CD14-positive monocyte (primary cell): ENCODE measurements at regions not wholly inside any gene's neighbourhood (a gene's known extent, or its start where the extent isn't known, plus 50 kb on each side); places are given as distances from the start of the nearest gene placed in this dataset.
A peak's percentile ranks its signal among the peaks of the same experiment; 100 is the strongest.

Experiments used
- DNase-seq, 3 donors: peaks; one replicate each; pipeline ENCODE4 v3.0.0-alpha.2; 2011 to 2022
- H2AFZ ChIP-seq: 2 replicates; pipeline ENCODE4 v1.6.0; 2012; ENCODE audit warnings: mild to moderate bottlenecking, low read depth, low read length, inconsistent platforms; ENCODE audit not compliant: insufficient read depth, poor library complexity, severe bottlenecking
- H3K27ac ChIP-seq, 2 donors: 1 replicate in 1 of 2; 2 replicates in 1 of 2; pipeline ENCODE4 v1.5.1; 2012 to 2013; ENCODE audit warnings: low read length in 2 of 2, control low read depth in 1 of 2, inconsistent platforms in 1 of 2, low read depth in 1 of 2, mild to moderate bottlenecking in 1 of 2
- H3K27me3 ChIP-seq, 2 donors: one replicate each; pipeline versions ENCODE4 v1.6.0 to v1.6.1; 2011 to 2013; ENCODE audit warnings: low read length in 2 of 2; ENCODE audit not compliant: control insufficient read depth in 2 of 2, insufficient read depth in 2 of 2
- H3K36me3 ChIP-seq, 2 donors: replicated peaks in 1 of 2; 1 replicate in 1 of 2; 2 replicates in 1 of 2; pipeline versions ENCODE4 v1.5.1 to v1.6.1; 2012 to 2013; ENCODE audit warnings: low read length in 2 of 2, control low read depth in 1 of 2, inconsistent platforms in 1 of 2, mild to moderate bottlenecking in 1 of 2; ENCODE audit not compliant: insufficient read depth in 2 of 2, control insufficient read depth in 1 of 2
- H3K4me1 ChIP-seq, 2 donors: 1 replicate in 1 of 2; 2 replicates in 1 of 2; pipeline versions ENCODE4 v1.5.1 to v1.6.1; 2012 to 2013; ENCODE audit warnings: low read length in 2 of 2, control low read depth in 1 of 2, inconsistent platforms in 1 of 2, mild to moderate bottlenecking in 1 of 2, moderate library complexity in 1 of 2; ENCODE audit not compliant: insufficient read depth in 2 of 2, control insufficient read depth in 1 of 2
- H3K4me2 ChIP-seq: replicated peaks from 2 replicates; pipeline ENCODE3; 2012; ENCODE audit warnings: low read length, moderate library complexity, mild to moderate bottlenecking; ENCODE audit not compliant: poor library complexity, severe bottlenecking; ENCODE audit errors: extremely low read depth
- H3K4me3 ChIP-seq, 3 experiments: fragments of 200-600 bp in 1 of 3; sonication (generic) in 1 of 3; replicated peaks in 1 of 3; 1 replicate in 2 of 3; 2 replicates in 1 of 3; pipeline ENCODE4 v1.5.1; 2011 to 2013; ENCODE audit warnings: low read length in 3 of 3, mild to moderate bottlenecking in 3 of 3, control low read depth in 2 of 3, low read depth in 2 of 3, inconsistent platforms in 1 of 3, moderate library complexity in 1 of 3
- H3K79me2 ChIP-seq: 2 replicates; pipeline ENCODE4 v1.6.0; 2012; ENCODE audit warnings: mild to moderate bottlenecking, control low read depth, inconsistent platforms, low read length, moderate library complexity; ENCODE audit not compliant: insufficient read depth
- H3K9ac ChIP-seq: 2 replicates; pipeline ENCODE4 v1.6.0; 2017; ENCODE audit warnings: low read length, mild to moderate bottlenecking; ENCODE audit not compliant: insufficient read depth, poor library complexity, severe bottlenecking
- H3K9me3 ChIP-seq, 2 donors: replicated peaks in 1 of 2; 1 replicate in 1 of 2; 2 replicates in 1 of 2; pipeline versions ENCODE4 v1.5.1 to v1.6.1; 2012 to 2013; ENCODE audit warnings: low read length in 2 of 2, control low read depth in 1 of 2; ENCODE audit not compliant: control insufficient read depth in 1 of 2, insufficient read depth in 1 of 2
- H4K20me1 ChIP-seq: 2 replicates; pipeline ENCODE4 v1.6.0; 2012; ENCODE audit warnings: mild to moderate bottlenecking, low read length, control low read depth, moderate library complexity; ENCODE audit not compliant: insufficient read depth
- H3K27ac Mint-ChIP-seq, 7 donors: one replicate each; pipeline ENCODE4 v1.8.0; 2020; ENCODE audit warnings: mild to moderate bottlenecking in 7 of 7, mixed read lengths in 7 of 7, moderate library complexity in 6 of 7, inconsistent platforms in 2 of 7
- H3K27me3 Mint-ChIP-seq, 3 donors: one replicate each; pipeline ENCODE4 v1.8.0; 2021 to 2022; ENCODE audit warnings: low read depth in 3 of 3, mild to moderate bottlenecking in 3 of 3, mixed read lengths in 3 of 3, moderate library complexity in 3 of 3, inconsistent platforms in 1 of 3
- H3K36me3 Mint-ChIP-seq, 2 donors: one replicate each; pipeline ENCODE4 v1.8.0; 2020; ENCODE audit warnings: mixed read lengths in 2 of 2, inconsistent platforms in 1 of 2, mild to moderate bottlenecking in 1 of 2
- H3K4me1 Mint-ChIP-seq: one replicate; pipeline ENCODE4 v1.8.0; 2020; ENCODE audit warnings: mild to moderate bottlenecking, mixed read lengths
- H3K4me3 Mint-ChIP-seq, 2 donors: one replicate each; pipeline ENCODE4 v1.8.0; 2020; ENCODE audit warnings: mild to moderate bottlenecking in 2 of 2, mixed read lengths in 2 of 2, moderate library complexity in 1 of 2
- H3K9me3 Mint-ChIP-seq, 7 donors: one replicate each; pipeline ENCODE4 v1.8.0; 2020 to 2022; ENCODE audit warnings: mixed read lengths in 7 of 7, mild to moderate bottlenecking in 6 of 7, moderate library complexity in 6 of 7, inconsistent platforms in 2 of 7
- WGBS: methylation state at CpG from one replicate; pipeline ENCODE4 v1.1.5; 2013; ENCODE audit warnings: missing lambda C conversion rate; ENCODE audit not compliant: insufficient coverage; 5-methylcytosine and 5-hydroxymethylcytosine counted together
- intact Hi-C, 2 donors: fragments of 100-400 bp; cut with micrococcal nuclease; formaldehyde crosslinking; loops; one replicate each; pipeline versions ENCODE4 v1.15.0 to v1.15.1; 2023
- TF ChIP-seq, protein P1 (sequence below): fragments of 200-600 bp; IDR thresholded peaks from one replicate; pipeline ENCODE4 v1.8.0; 2022; ENCODE audit warnings: antibody characterized with exemption, mild to moderate bottlenecking

DNA sequence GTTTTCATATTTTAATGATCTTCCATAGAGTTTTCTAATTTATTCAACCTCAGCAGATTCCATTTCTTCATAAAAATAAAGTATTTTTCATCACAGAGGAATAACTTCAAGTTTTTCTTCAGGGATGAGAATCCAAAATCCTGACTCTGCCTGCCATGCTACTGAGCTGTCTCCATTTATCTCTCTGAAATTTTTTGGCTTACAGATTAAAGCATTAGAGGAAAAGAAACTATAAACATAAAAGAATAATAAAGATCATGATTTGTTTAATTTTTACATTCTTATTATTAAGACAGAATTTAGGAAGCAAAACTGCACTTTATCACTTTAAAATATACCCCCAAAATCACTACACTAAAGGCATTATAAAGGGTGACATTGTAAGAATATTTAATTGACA lies 301.8 kb upstream of the NFE2L3 start:
- Mint-ChIP-seq H3K9me3 (peaks cover 3 to 28% (median 23%) of the 10 kb centered on the region in 7 donors), H3K4me3 (peak overlapping the region in 1 of 2 donors; percentile 92), H3K36me3 (peaks cover 3 to 14% of the 10 kb centered on the region in 2 donors), H3K4me1 (peaks cover 22% of the 10 kb centered on the region), H3K27me3 (peaks cover 56 to 80% (median 72%) of the 10 kb centered on the region in 3 donors), H3K27ac (no peak overlapping the region)
- Histone ChIP-seq H3K79me2 (no peaks in the 10 kb centered on the region), H3K4me3 (no peak overlapping the region), H4K20me1 (no peaks in the 10 kb centered on the region), H3K9ac (no peak overlapping the region), H3K27me3 (peaks cover 51 to 84% of the 10 kb centered on the region in 2 donors), H3K4me1 (peaks cover 16 to 19% of the 10 kb centered on the region in 2 donors), H3K36me3 (no peaks in the 10 kb centered on the region), H3K27ac (no peak overlapping the region), H3K4me2 (no peak overlapping the region), H2AFZ (no peak overlapping the region), H3K9me3 (peaks cover 4 to 18% of the 10 kb centered on the region in 2 donors)
- intact Hi-C loops: no loop called here
- no peak for DNase-seq
- TF ChIP-seq, protein P1, sequence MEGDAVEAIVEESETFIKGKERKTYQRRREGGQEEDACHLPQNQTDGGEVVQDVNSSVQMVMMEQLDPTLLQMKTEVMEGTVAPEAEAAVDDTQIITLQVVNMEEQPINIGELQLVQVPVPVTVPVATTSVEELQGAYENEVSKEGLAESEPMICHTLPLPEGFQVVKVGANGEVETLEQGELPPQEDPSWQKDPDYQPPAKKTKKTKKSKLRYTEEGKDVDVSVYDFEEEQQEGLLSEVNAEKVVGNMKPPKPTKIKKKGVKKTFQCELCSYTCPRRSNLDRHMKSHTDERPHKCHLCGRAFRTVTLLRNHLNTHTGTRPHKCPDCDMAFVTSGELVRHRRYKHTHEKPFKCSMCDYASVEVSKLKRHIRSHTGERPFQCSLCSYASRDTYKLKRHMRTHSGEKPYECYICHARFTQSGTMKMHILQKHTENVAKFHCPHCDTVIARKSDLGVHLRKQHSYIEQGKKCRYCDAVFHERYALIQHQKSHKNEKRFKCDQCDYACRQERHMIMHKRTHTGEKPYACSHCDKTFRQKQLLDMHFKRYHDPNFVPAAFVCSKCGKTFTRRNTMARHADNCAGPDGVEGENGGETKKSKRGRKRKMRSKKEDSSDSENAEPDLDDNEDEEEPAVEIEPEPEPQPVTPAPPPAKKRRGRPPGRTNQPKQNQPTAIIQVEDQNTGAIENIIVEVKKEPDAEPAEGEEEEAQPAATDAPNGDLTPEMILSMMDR: no peak

DNA sequence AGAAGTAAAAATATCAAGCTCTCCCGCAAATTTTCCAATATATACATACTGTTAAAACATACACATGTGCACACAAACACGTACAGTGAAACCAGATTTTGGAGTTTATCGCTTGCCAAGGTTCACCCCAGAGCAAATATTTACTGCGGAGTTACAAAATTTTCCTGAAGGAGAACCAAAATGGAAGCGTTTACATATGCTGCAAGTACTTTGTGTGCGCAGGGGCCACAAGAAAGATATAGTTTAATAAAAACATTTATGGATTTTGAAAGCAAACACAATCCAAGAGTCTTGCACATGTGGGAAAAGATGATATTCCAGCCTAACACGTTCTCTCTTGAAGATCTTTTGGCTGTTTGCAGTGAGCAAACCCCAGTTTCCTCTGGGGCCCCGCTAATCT lies 301.3 kb upstream of the NFE2L3 start:
- H3K4me1 Mint-ChIP-seq: peaks cover 22% of the 10 kb centered on the region

More for the DNA sequence above, 301.3 kb upstream of the NFE2L3 start:
- H3K4me2 ChIP-seq: no peak overlapping the region
- TF ChIP-seq, protein P1: no peak
- H3K27ac Mint-ChIP-seq: no peak overlapping the region
- H3K36me3 ChIP-seq: no peaks in the 10 kb centered on the region
- peaks cover 53 to 85% of the 10 kb centered on the region in 2 donors for H3K27me3 ChIP-seq
- H3K9me3 Mint-ChIP-seq: peaks cover 3 to 28% (median 23%) of the 10 kb centered on the region in 7 donors
- H3K27ac ChIP-seq: no peak overlapping the region
- WGBS: 82% methylated on average over 6 of the region's 8 CpGs
- H3K9ac ChIP-seq: no peak overlapping the region
- intact Hi-C loops: no loop called here
- H3K4me1 ChIP-seq: peaks cover 16 to 19% of the 10 kb centered on the region in 2 donors
- no peaks in the 10 kb centered on the region for H4K20me1 ChIP-seq
- DNase-seq: no peak
- H3K9me3 ChIP-seq: peaks cover 5 to 23% of the 10 kb centered on the region in 2 donors
- H3K4me3 Mint-ChIP-seq: peak overlapping the region in 1 of 2 donors; percentile 92
- peaks cover 54 to 78% (median 68%) of the 10 kb centered on the region in 3 donors for H3K27me3 Mint-ChIP-seq
- H2AFZ ChIP-seq: no peak overlapping the region
- no peak overlapping the region for H3K4me3 ChIP-seq
- H3K36me3 Mint-ChIP-seq: peaks cover 7 to 18% of the 10 kb centered on the region in 2 donors
- no peaks in the 10 kb centered on the region for H3K79me2 ChIP-seq
